ENCODE measurements at regions not wholly inside any gene's neighbourhood (a gene's known extent, or its start where the extent isn't known, plus 50 kb on each side); places are given as distances from the start of the nearest gene placed in this dataset.
A peak's percentile ranks its signal among the peaks of the same experiment; 100 is the strongest.

GRCh38 chr13:50684366-50684765, 159.1 kb downstream of the DLEU7 start:
- DNase-seq (ENCODE audit: low spot score) = no peak

GRCh38 chr13:50685491-50685890, 158.0 kb downstream of the DLEU7 start:
- no peak for DNase-seq (ENCODE audit: low spot score)

- no peak for DNase-seq (ENCODE audit: low spot score)
Measured at GRCh38 chr13:50685956-50686355, 157.5 kb downstream of the DLEU7 start.

- no peak for DNase-seq (ENCODE audit: low spot score)
Measured at GRCh38 chr13:50686551-50686950, 156.9 kb downstream of the DLEU7 start.

- no peak for DNase-seq (ENCODE audit: low spot score)
Measured at GRCh38 chr13:50687545-50687944, 155.9 kb downstream of the DLEU7 start.

GRCh38 chr13:50690006-50690405, 153.5 kb downstream of the DLEU7 start:
- DNase-seq (ENCODE audit: low spot score) = no peak

GRCh38 chr13:50691176-50691680, 152.3 kb downstream of the DLEU7 start:
- no peak for DNase-seq (ENCODE audit: low spot score)

- DNase-seq (ENCODE audit: low spot score) = no peak
Measured at GRCh38 chr13:50691681-50692263, 151.7 kb downstream of the DLEU7 start.

GRCh38 chr13:50692396-50692915, 151.0 kb downstream of the DLEU7 start:
- no peak for DNase-seq (ENCODE audit: low spot score)

GRCh38 chr13:50693727-50694126, 149.8 kb downstream of the DLEU7 start:
- peak; percentile 68 for DNase-seq (ENCODE audit: low spot score)

GRCh38 chr13:50697746-50698539, 145.5 kb downstream of the DLEU7 start:
- DNase-seq (ENCODE audit: low spot score) = no peak

- no peak for DNase-seq (ENCODE audit: low spot score)
Measured at GRCh38 chr13:50699874-50700663, 143.4 kb downstream of the DLEU7 start.

- no peak for DNase-seq (ENCODE audit: low spot score)
Measured at GRCh38 chr13:50700664-50701305, 142.7 kb downstream of the DLEU7 start.

GRCh38 chr13:50701469-50701868, 142.0 kb downstream of the DLEU7 start:
- no peak for DNase-seq (ENCODE audit: low spot score)

GRCh38 chr13:50706505-50706904, 137.0 kb downstream of the DLEU7 start:
- DNase-seq (ENCODE audit: low spot score) = no peak

GRCh38 chr13:50707628-50708027, 135.9 kb downstream of the DLEU7 start:
- no peak for DNase-seq (ENCODE audit: low spot score)

GRCh38 chr13:50708461-50708860, 135.0 kb downstream of the DLEU7 start:
- DNase-seq (ENCODE audit: low spot score) = no peak

- DNase-seq (ENCODE audit: low spot score) = no peak
Measured at GRCh38 chr13:50709058-50709457, 134.4 kb downstream of the DLEU7 start.

GRCh38 chr13:50711131-50711815, 132.2 kb downstream of the DLEU7 start:
- DNase-seq (ENCODE audit: low spot score) = no peak

- DNase-seq (ENCODE audit: low spot score) = no peak
Measured at GRCh38 chr13:50711996-50712395, 131.5 kb downstream of the DLEU7 start.

- DNase-seq (ENCODE audit: low spot score) = no peak
Measured at GRCh38 chr13:50712456-50712855, 131.0 kb downstream of the DLEU7 start.
